GM12864 (cell line): ENCODE measurements at regions not wholly inside any gene's neighbourhood (a gene's known extent, or its start where the extent isn't known, plus 50 kb on each side); places are given as distances from the start of the nearest gene placed in this dataset.
"Not testable (repeated sequence)": the region's sequence is repeated elsewhere in the genome, so short reads cannot be mapped to it uniquely, and the experiment has no call there.

Experiments used
- DNase-seq: peaks from one replicate; pipeline ENCODE4 v3.0.0-alpha.2; 2011; ENCODE audit warnings: low read depth
- H3K4me3 ChIP-seq: 2 replicates; pipeline ENCODE4 v1.5.1; 2011; ENCODE audit warnings: mild to moderate bottlenecking, low read depth, low read length, control low read depth
- TF ChIP-seq, protein P1 (sequence below): IDR thresholded peaks from 2 replicates; pipeline ENCODE4 v1.5.1; 2011; ENCODE audit warnings: low read depth, mild to moderate bottlenecking, moderate library complexity, low read length, control low read depth, inconsistent platforms; ENCODE audit errors: missing control alignments

GRCh38 chr3:152684279-152684678 lies 150.7 kb upstream of the P2RY1 start:
- DNase-seq = no peak
- H3K4me3 ChIP-seq = no peak overlapping the region
- TF ChIP-seq, protein P1, sequence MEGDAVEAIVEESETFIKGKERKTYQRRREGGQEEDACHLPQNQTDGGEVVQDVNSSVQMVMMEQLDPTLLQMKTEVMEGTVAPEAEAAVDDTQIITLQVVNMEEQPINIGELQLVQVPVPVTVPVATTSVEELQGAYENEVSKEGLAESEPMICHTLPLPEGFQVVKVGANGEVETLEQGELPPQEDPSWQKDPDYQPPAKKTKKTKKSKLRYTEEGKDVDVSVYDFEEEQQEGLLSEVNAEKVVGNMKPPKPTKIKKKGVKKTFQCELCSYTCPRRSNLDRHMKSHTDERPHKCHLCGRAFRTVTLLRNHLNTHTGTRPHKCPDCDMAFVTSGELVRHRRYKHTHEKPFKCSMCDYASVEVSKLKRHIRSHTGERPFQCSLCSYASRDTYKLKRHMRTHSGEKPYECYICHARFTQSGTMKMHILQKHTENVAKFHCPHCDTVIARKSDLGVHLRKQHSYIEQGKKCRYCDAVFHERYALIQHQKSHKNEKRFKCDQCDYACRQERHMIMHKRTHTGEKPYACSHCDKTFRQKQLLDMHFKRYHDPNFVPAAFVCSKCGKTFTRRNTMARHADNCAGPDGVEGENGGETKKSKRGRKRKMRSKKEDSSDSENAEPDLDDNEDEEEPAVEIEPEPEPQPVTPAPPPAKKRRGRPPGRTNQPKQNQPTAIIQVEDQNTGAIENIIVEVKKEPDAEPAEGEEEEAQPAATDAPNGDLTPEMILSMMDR = no peak

GRCh38 chr3:152688313-152688712 lies 146.6 kb upstream of the P2RY1 start:
- no peak for DNase-seq

DNA sequence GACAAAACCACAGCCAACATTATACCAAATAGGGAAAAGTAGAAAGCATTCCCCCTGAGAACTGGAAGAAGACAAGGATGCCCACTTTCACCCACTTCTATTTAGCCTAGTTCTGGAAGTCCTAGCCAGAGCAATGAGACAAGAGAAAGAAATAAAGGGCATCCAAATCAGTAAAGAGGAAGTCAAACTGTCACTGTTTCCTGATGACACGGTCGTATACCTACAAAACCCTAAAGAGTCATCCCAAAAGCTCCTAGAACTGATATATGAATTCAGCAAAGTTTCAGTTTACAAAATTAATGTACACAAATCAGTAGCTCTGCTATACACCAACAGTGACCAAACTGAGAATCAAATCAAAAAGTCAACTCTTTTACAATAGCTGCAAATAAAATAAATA lies 142.6 kb upstream of the P2RY1 start:
- H3K4me3 ChIP-seq, DNase-seq: not testable (repeated sequence)

More at GRCh38 chr3:152688313-152688712, 146.6 kb upstream of the P2RY1 start:
- no peak overlapping the region for H3K4me3 ChIP-seq
- TF ChIP-seq, protein P1 = no peak

- DNase-seq = not testable (repeated sequence)
Observed at GRCh38 chr3:152693521-152694250, 141.2 kb upstream of the P2RY1 start.

DNA sequence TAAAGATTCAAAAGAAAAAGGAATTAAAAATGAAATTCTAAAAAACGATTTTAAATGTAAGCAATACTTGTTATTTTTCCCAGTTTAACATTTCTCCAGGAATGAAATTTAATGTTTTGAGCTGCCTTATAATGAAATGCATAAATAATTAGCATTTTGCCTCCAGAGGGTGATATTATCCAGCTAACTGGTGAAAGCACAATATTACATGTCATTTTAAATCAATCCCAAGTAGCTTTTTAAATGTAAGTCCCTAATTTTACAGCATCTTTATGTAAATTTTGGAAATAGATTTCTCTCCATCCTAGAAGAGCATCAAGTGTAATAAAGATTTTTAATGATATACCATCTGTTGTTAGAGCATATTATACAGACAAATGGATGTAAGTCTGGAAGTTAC lies 139.1 kb upstream of the P2RY1 start:
- TF ChIP-seq, protein P1 = no peak
- H3K4me3 ChIP-seq = no peak overlapping the region
- DNase-seq = no peak

More at GRCh38 chr3:152693521-152694250, 141.2 kb upstream of the P2RY1 start:
- not testable (repeated sequence) for H3K4me3 ChIP-seq

GRCh38 chr3:152696962-152697361 lies 138.0 kb upstream of the P2RY1 start:
- no peak overlapping the region for H3K4me3 ChIP-seq
- no peak for DNase-seq

GRCh38 chr3:152703245-152703890 lies 131.6 kb upstream of the P2RY1 start:
- TF ChIP-seq, protein P1 = no peak
- no peak overlapping the region for H3K4me3 ChIP-seq
- no peak for DNase-seq

More at GRCh38 chr3:152696962-152697361, 138.0 kb upstream of the P2RY1 start:
- TF ChIP-seq, protein P1 = no peak

GRCh38 chr3:152706991-152707713 lies 127.8 kb upstream of the P2RY1 start:
- no peak for DNase-seq
- H3K4me3 ChIP-seq = no peak overlapping the region
- TF ChIP-seq, protein P1 = no peak
